OCI-LY7 (cell line): ENCODE measurements at regions not wholly inside any gene's neighbourhood (a gene's known extent, or its start where the extent isn't known, plus 50 kb on each side); places are given as distances from the start of the nearest gene placed in this dataset.
"Not testable (repeated sequence)": the region's sequence is repeated elsewhere in the genome, so short reads cannot be mapped to it uniquely, and the experiment has no call there.

Experiments used
- BruUV-seq: library from RNA; stranded (reverse); fragments of 400-500 nt; replicated peaks from 2 replicates; lab custom pipeline; 2021; lab: Mats Ljungman, UMichigan
- CTCF ChIA-PET: fragments of 300-600 bp; sonication (Branson Sonifier 250); formaldehyde crosslinking; loops from one replicate; lab custom pipeline; 2022; ENCODE audit warnings: antibody characterized with exemption; ENCODE audit not compliant: unreplicated experiment; lab: Charles Lee
- POLR2A ChIA-PET: fragments of 300-600 bp; sonication (Branson Sonifier 250); formaldehyde crosslinking; loops from one replicate; lab custom pipeline; 2022; ENCODE audit warnings: antibody characterized with exemption; lab: Charles Lee
- DNase-seq: peaks from one replicate; pipeline ENCODE4 v3.0.0-alpha.2; 2015; ENCODE audit warnings: low spot score
- H2AFZ ChIP-seq: fragments of 200-600 bp; sonication (generic), shearing (Covaris generic); 2 replicates; pipeline ENCODE4 v1.6.1; 2014; ENCODE audit warnings: mild to moderate bottlenecking, antibody characterized with exemption, low read length, moderate library complexity
- H3K27ac ChIP-seq: fragments of 200-600 bp; sonication (generic); 2 replicates; pipeline ENCODE4 v1.5.1; 2014; ENCODE audit warnings: mixed run types, low read depth, mild to moderate bottlenecking, moderate library complexity, low read length, inconsistent platforms; ENCODE audit not compliant: poor library complexity, severe bottlenecking
- H3K36me3 ChIP-seq: fragments of 200-600 bp; sonication (generic); 2 replicates; pipeline ENCODE4 v1.6.1; 2014; ENCODE audit warnings: mild to moderate bottlenecking, antibody characterized with exemption, low read length, moderate library complexity, mixed read lengths; ENCODE audit not compliant: insufficient read depth
- H3K4me1 ChIP-seq: fragments of 200-600 bp; sonication (generic); 2 replicates; pipeline ENCODE4 v1.5.1; 2014; ENCODE audit warnings: mild to moderate bottlenecking, low read length; ENCODE audit not compliant: insufficient read depth, poor library complexity, severe bottlenecking
- H3K4me2 ChIP-seq: fragments of 200-600 bp; sonication (generic); 2 replicates; pipeline ENCODE4 v1.6.1; 2014; ENCODE audit warnings: mild to moderate bottlenecking, low read length
- H3K4me3 ChIP-seq: fragments of 200-600 bp; sonication (generic); 2 replicates; pipeline ENCODE4 v1.5.1; 2014; ENCODE audit warnings: mild to moderate bottlenecking, low read depth, low read length; ENCODE audit not compliant: poor library complexity, severe bottlenecking
- H3K79me2 ChIP-seq: fragments of 200-600 bp; sonication (generic); 2 replicates; pipeline ENCODE4 v1.6.1; 2016; ENCODE audit warnings: low read depth, mild to moderate bottlenecking, low read length, moderate library complexity, mixed read lengths; ENCODE audit not compliant: insufficient read depth
- H3K9me2 ChIP-seq: fragments of 200-600 bp; sonication (generic); 2 replicates; pipeline ENCODE4 v1.6.1; 2016; ENCODE audit warnings: mild to moderate bottlenecking, low read length, mixed read lengths; ENCODE audit not compliant: insufficient read depth
- H3K9me3 ChIP-seq: fragments of 200-600 bp; sonication (generic); 2 replicates; pipeline ENCODE4 v1.6.1; 2014; ENCODE audit warnings: mild to moderate bottlenecking, mixed run types, low read length, mixed read lengths
- H4K20me1 ChIP-seq: fragments of 200-600 bp; sonication (generic); 2 replicates; pipeline ENCODE4 v1.6.1; 2014; ENCODE audit warnings: mild to moderate bottlenecking, antibody characterized with exemption, low read length, moderate library complexity, mixed read lengths; ENCODE audit not compliant: insufficient read depth
- CTCF ChIP-seq: fragments of 200-600 bp; sonication (generic); conservative IDR thresholded peaks from 2 replicates; pipeline ENCODE4 v1.5.1; 2014; ENCODE audit warnings: mild to moderate bottlenecking, antibody characterized with exemption, low read length, moderate library complexity, mixed read lengths
- EZH2phosphoT487 ChIP-seq: fragments of 200-600 bp; sonication (generic); IDR thresholded peaks from 2 replicates; pipeline ENCODE4 v1.6.1; 2018; ENCODE audit warnings: low read depth, borderline replicate concordance, mild to moderate bottlenecking, mixed run types, antibody characterized with exemption, low read length, moderate library complexity, mixed read lengths
- intact Hi-C: fragments of 100-400 bp; cut with micrococcal nuclease; formaldehyde crosslinking; loops from one replicate; pipeline ENCODE4 v1.10.0; 2022; ENCODE audit not compliant: unreplicated experiment

DNA sequence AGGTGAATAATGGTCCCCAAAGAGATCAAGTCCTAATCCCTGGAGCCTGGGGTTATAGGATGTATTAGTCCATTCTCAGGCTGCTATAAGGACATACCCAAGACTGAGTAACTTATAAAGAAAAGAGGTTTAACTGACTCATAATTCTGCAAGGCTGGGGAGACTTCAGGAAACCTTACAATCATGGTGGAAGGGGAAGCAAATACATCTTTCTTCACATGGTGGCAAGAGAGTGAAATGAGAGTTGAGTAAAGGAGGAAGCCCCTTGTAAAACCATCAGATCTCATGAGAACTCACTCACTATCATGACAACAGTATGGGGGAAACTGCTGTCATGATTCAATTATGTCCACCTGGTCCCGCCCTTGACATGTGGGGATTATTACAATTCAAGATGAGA is 142.9 kb upstream of the ANKRD28 start:
- TF ChIP-seq EZH2phosphoT487: no peak
- no peak for TF ChIP-seq CTCF
- intact Hi-C loops: no loop called here
- no peak for DNase-seq
- H3K4me2 ChIP-seq: no peak overlapping the region
- ChIA-PET POLR2A (interaction anchor here (1.2 kb wide), 1 partner anchor 9 kb away, joined by 5 read pairs; no protein-coding TSS in a partner anchor), CTCF (no interaction called here)
- no peaks in the 10 kb centered on the region for H3K4me1 ChIP-seq
- no peaks in the 10 kb centered on the region for H3K9me3 ChIP-seq
- no peak overlapping the region for H2AFZ ChIP-seq
- no peaks in the 10 kb centered on the region for H4K20me1 ChIP-seq
- BruUV-seq: no TSS peak
- no peak overlapping the region for H3K27ac ChIP-seq
- no peaks in the 10 kb centered on the region for H3K36me3 ChIP-seq
- H3K4me3 ChIP-seq: no peak overlapping the region
- H3K9me2 ChIP-seq: no peaks in the 10 kb centered on the region
- H3K79me2 ChIP-seq: no peaks in the 10 kb centered on the region

DNA sequence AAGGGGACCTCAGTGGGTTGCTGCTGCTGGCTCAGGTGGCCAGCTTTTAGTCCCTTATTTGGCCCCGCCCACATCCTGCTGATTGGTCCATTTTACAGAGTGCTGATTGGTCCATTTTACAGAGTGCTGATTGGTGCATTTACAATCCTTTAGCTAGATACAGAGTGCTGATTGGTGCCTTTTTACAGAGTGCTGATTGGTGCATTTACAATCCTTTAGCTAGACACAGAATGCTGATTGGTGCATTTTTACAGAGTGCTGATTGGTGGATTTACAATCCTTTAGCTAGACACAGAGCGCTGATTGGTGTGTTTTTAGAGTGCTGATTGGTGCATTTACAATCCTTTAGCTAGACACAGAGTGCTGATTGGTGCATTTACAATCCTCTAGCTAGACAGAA is 143.7 kb upstream of the ANKRD28 start:
- H3K4me2 ChIP-seq, DNase-seq, H3K9me3 ChIP-seq, H3K4me3 ChIP-seq, H3K4me1 ChIP-seq, H3K36me3 ChIP-seq, H3K79me2 ChIP-seq, H4K20me1 ChIP-seq, H2AFZ ChIP-seq, intact Hi-C loops, BruUV-seq, H3K9me2 ChIP-seq, H3K27ac ChIP-seq, CTCF ChIA-PET: not testable (repeated sequence)
- POLR2A ChIA-PET: interaction anchor here (1.2 kb wide), 1 partner anchor 10 kb away, joined by 5 read pairs; no protein-coding TSS in a partner anchor

DNA sequence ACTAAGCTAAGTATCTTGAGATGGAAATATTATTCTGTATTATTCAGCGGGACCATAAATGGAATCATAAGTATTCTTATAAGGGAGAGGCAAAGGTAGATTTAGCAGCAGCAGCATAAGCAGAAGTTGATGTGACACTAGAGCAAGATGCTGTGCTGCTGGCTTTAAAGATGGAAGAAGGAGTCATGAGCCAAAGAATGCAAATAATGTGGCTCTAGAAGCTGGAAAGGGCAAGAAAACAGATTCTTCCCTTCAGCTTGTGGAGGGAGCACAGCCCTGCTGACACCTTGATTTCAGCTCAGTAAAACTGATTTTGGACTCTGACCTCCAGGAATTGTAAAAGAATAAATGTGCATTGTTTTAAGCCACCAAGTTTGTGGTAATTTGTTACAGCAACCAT is 144.2 kb upstream of the ANKRD28 start:
- H4K20me1 ChIP-seq: no peaks in the 10 kb centered on the region
- H3K4me1 ChIP-seq: no peaks in the 10 kb centered on the region
- no peak overlapping the region for H3K4me3 ChIP-seq
- BruUV-seq: no TSS peak
- no peak overlapping the region for H3K27ac ChIP-seq
- H2AFZ ChIP-seq: no peak overlapping the region
- no peak for DNase-seq
- ChIA-PET POLR2A (interaction anchor here (0.5 to 1.2 kb wide), 2 partner anchors 10 to 36 kb away, joined by 4 to 5 read pairs; no protein-coding TSS in a partner anchor), CTCF (no interaction called here)
- H3K9me3 ChIP-seq: no peaks in the 10 kb centered on the region
- intact Hi-C loops: no loop called here
- no peaks in the 10 kb centered on the region for H3K36me3 ChIP-seq
- H3K4me2 ChIP-seq: no peak overlapping the region
- no peaks in the 10 kb centered on the region for H3K79me2 ChIP-seq
- no peaks in the 10 kb centered on the region for H3K9me2 ChIP-seq
- TF ChIP-seq EZH2phosphoT487 (no peak), CTCF (no peak)
